ENCODE measurements at regions not wholly inside any gene's neighbourhood (a gene's known extent, or its start where the extent isn't known, plus 50 kb on each side); places are given as distances from the start of the nearest gene placed in this dataset.

DNA sequence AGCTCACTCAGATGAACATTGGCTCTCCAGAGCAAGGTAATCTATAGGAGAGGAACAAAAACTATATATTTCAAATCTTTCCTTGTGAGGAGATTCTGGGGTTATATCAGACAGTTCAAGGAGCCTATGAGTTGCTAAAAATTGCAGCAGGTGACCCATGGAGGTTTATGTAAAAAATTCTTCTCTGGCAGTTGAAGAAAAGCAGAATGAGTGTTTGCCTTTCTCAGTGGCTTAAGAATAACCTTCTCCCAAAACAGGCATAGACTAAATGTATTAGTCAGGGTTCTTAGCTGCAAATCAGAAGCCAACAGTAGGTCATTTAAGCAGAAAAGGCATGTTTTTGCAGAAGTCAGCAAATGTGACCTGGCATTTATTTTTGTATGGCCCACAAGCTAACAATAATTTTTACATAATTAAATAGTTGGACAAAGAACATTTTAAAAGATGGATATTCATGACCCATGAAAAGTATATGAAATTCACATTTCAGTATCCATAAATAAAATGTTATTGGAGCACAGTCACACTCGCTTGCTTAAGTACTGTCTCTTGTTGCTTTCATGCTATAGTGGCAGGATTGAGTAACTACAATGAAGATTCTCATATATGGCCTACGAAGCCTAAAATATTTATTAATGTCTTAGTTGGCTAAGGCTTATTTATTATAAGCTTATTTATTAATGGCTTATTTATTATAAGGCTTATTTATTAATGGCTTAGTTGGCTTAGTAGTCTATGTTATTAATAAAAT, 93.4 kb upstream of the TLK1 start:
- no peak overlapping the region for H3K27ac ChIP-seq (replicated peaks)
- no peak overlapping the region for H3K4me3 ChIP-seq (replicated peaks; ENCODE audit: insufficient read depth, low read length)
- DNase-seq (ENCODE audit: low read depth in 1 of 2, low spot score in 1 of 2), result no peak
- no peak for TF ChIP-seq SPI1 (IDR thresholded peaks at IDR 0.05; ENCODE audit: borderline replicate concordance, low read depth)
- TF ChIP-seq GABPA (IDR thresholded peaks at IDR 0.05; ENCODE audit: low read depth), result no peak
- TF ChIP-seq, protein P1, sequence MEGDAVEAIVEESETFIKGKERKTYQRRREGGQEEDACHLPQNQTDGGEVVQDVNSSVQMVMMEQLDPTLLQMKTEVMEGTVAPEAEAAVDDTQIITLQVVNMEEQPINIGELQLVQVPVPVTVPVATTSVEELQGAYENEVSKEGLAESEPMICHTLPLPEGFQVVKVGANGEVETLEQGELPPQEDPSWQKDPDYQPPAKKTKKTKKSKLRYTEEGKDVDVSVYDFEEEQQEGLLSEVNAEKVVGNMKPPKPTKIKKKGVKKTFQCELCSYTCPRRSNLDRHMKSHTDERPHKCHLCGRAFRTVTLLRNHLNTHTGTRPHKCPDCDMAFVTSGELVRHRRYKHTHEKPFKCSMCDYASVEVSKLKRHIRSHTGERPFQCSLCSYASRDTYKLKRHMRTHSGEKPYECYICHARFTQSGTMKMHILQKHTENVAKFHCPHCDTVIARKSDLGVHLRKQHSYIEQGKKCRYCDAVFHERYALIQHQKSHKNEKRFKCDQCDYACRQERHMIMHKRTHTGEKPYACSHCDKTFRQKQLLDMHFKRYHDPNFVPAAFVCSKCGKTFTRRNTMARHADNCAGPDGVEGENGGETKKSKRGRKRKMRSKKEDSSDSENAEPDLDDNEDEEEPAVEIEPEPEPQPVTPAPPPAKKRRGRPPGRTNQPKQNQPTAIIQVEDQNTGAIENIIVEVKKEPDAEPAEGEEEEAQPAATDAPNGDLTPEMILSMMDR (IDR thresholded peaks at IDR 0.05; ENCODE audit: insufficient read depth, low read length), result no peak
- H3K27me3 ChIP-seq (ENCODE audit: insufficient read depth, poor library complexity, severe bottlenecking), result no peaks in the 10 kb centered on the region

GRCh38 chr2:171253279-171253678, 92.6 kb upstream of the TLK1 start:
- H3K27ac ChIP-seq (replicated peaks), result no peak overlapping the region
- TF ChIP-seq REST (IDR thresholded peaks at IDR 0.05; ENCODE audit: insufficient replicate concordance, low read depth), result no peak
- TF ChIP-seq, protein P1 (IDR thresholded peaks at IDR 0.05; ENCODE audit: insufficient read depth, low read length), result no peak
- TF ChIP-seq SPI1 (IDR thresholded peaks at IDR 0.05; ENCODE audit: borderline replicate concordance, low read depth), result no peak
- no peak for TF ChIP-seq POLR2AphosphoS5 (IDR thresholded peaks at IDR 0.05; ENCODE audit: low read depth)
- no peak for TF ChIP-seq GABPA (IDR thresholded peaks at IDR 0.05; ENCODE audit: low read depth)
- DNase-seq (ENCODE audit: low read depth in 1 of 2, low spot score in 1 of 2), result no peak
- no peaks in the 10 kb centered on the region for H3K27me3 ChIP-seq (ENCODE audit: insufficient read depth, poor library complexity, severe bottlenecking)
- H3K4me3 ChIP-seq (replicated peaks; ENCODE audit: insufficient read depth, low read length), result no peak overlapping the region

DNA sequence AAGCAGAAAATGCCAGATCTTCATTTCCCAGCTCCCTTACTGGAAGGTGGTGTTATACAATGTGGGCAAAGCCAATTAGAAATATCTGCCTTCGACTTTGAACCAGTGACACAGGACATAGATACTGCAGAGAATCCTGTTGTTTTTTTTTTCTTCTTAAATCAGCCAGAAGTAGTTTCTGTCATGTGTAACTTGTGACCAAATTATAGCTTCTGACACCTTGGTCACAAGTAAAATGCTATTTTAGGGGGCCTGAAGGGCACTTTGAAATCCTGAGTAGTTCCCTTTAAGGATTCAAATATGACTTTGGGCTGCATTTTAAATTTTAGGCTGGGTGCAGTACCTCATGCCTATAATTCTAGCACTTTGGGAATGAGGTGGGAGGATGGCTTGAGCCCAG, 89.0 kb upstream of the TLK1 start:
- DNase-seq (ENCODE audit: low read depth in 1 of 2, low spot score in 1 of 2), result no peak
- H3K27ac ChIP-seq (replicated peaks), result no peak overlapping the region
- no peak for TF ChIP-seq GABPA (IDR thresholded peaks at IDR 0.05; ENCODE audit: low read depth)
- TF ChIP-seq POLR2AphosphoS5 (IDR thresholded peaks at IDR 0.05; ENCODE audit: low read depth), result no peak
- TF ChIP-seq, protein P1 (IDR thresholded peaks at IDR 0.05; ENCODE audit: insufficient read depth, low read length), result no peak
- TF ChIP-seq SPI1 (IDR thresholded peaks at IDR 0.05; ENCODE audit: borderline replicate concordance, low read depth), result no peak
- TF ChIP-seq REST (IDR thresholded peaks at IDR 0.05; ENCODE audit: insufficient replicate concordance, low read depth), result no peak
- no peaks in the 10 kb centered on the region for H3K27me3 ChIP-seq (ENCODE audit: insufficient read depth, poor library complexity, severe bottlenecking)
- H3K4me3 ChIP-seq (replicated peaks; ENCODE audit: insufficient read depth, low read length), result no peak overlapping the region

All from HL-60 (cell line).